GM19468 (cell line): ENCODE measurements at regions not wholly inside any gene's neighbourhood (a gene's known extent, or its start where the extent isn't known, plus 50 kb on each side); places are given as distances from the start of the nearest gene placed in this dataset.
"Not testable (repeated sequence)": the region's sequence is repeated elsewhere in the genome, so short reads cannot be mapped to it uniquely, and the experiment has no call there.

Experiments used
- ATAC-seq: cut with Tn5 transposase; IDR thresholded peaks from one replicate; pipeline ENCODE4 v1.9.1; 2021; ENCODE audit warnings: mild to moderate bottlenecking, moderate library complexity, moderate number of reproducible peaks; ENCODE audit not compliant: unreplicated experiment; ENCODE audit errors: extremely low read depth

- ATAC-seq, result no peak
Measured at GRCh38 chr1:214715126-214715525, 112.1 kb downstream of the CENPF start.

- ATAC-seq, result no peak
Measured at GRCh38 chr1:214717351-214717750, 114.4 kb downstream of the CENPF start.

- no peak for ATAC-seq
Measured at GRCh38 chr1:214718724-214719123, 115.7 kb downstream of the CENPF start.

- no peak for ATAC-seq
Measured at GRCh38 chr1:214719207-214719606, 116.2 kb downstream of the CENPF start.

GRCh38 chr1:214720561-214720960 lies 117.6 kb downstream of the CENPF start:
- no peak for ATAC-seq

- no peak for ATAC-seq
Measured at GRCh38 chr1:214727274-214727673, 124.3 kb downstream of the CENPF start.

- ATAC-seq, result no peak
Measured at GRCh38 chr1:214739621-214740238, 136.7 kb downstream of the CENPF start.

- no peak for ATAC-seq
Measured at GRCh38 chr1:214740471-214740870, 137.5 kb downstream of the CENPF start.

- no peak for ATAC-seq
Measured at GRCh38 chr1:214747050-214747635, 144.1 kb downstream of the CENPF start.

GRCh38 chr1:214753236-214753852 lies 150.3 kb downstream of the CENPF start:
- ATAC-seq, result no peak

- ATAC-seq, result no peak
Measured at GRCh38 chr1:214761030-214761429, 158.0 kb downstream of the CENPF start.

GRCh38 chr1:214762902-214763301 lies 159.9 kb downstream of the CENPF start:
- ATAC-seq, result no peak

GRCh38 chr1:214764502-214764901 lies 161.5 kb downstream of the CENPF start:
- ATAC-seq, result no peak

GRCh38 chr1:214767221-214767620 lies 164.2 kb downstream of the CENPF start:
- ATAC-seq, result no peak

- ATAC-seq, result not testable (repeated sequence)
Measured at GRCh38 chr1:214769666-214770065, 166.7 kb downstream of the CENPF start.

- no peak for ATAC-seq
Measured at GRCh38 chr1:214777364-214777763, 174.4 kb downstream of the CENPF start.

- no peak for ATAC-seq
Measured at GRCh38 chr1:214791961-214792360, 189.0 kb downstream of the CENPF start.

- ATAC-seq, result no peak
Measured at GRCh38 chr1:214792527-214793186, 189.7 kb downstream of the CENPF start.

GRCh38 chr1:214793708-214794107 lies 190.7 kb downstream of the CENPF start:
- no peak for ATAC-seq

- no peak for ATAC-seq
Measured at GRCh38 chr1:214801191-214801590, 198.2 kb downstream of the CENPF start.

GRCh38 chr1:214808845-214809460 lies 206.0 kb downstream of the CENPF start:
- no peak for ATAC-seq
